Iris pigment epithelial cell (primary cell): ENCODE measurements at regions not wholly inside any gene's neighbourhood (a gene's known extent, or its start where the extent isn't known, plus 50 kb on each side); places are given as distances from the start of the nearest gene placed in this dataset.
A peak's percentile ranks its signal among the peaks of the same experiment; 100 is the strongest.
"Not testable (repeated sequence)": the region's sequence is repeated elsewhere in the genome, so short reads cannot be mapped to it uniquely, and the experiment has no call there.

Experiments used
- DNase-seq: peaks from one replicate; pipeline ENCODE4 v3.0.0-alpha.2; 2011; ENCODE audit warnings: low read depth

DNA sequence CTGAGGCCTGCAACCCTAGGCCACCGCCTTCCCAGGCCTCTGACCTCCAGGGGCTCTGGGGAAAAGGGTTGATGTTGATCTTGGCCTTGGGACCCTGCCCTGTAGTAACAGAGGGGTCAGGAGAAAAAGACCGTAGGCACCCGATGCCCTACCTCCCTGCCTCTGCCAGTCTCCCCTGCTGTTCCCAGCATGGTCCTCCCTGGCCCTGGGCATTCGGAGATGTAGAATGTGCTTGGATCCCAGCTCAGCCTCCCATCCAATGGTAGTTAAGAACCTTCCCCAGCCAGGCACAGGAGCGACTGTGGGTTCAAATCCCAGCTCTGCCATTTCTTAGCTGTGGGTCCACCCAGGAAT is 72.0 kb upstream of the TARDBP start:
- DNase-seq, result no peak

DNA sequence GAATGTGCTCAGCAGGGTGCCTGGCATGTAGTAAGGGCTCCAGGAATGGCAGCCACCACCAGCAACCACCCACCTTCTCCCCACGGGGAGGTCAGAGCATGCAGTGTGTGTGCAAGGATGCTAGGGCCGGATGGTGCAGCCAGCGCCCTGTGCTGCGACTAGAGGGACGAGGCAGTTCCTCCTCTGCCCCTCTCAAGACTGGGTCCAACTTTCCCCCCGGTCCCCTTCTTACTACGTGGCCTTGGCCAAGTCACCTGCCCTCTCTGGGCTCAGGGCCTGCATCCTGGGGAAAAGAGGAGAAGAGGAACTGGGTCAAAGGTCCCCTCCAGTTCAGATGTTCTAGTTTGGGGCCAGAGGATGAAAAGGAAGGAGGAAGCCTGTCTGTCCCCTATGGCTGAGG is 71.6 kb upstream of the TARDBP start:
- no peak for DNase-seq

DNA sequence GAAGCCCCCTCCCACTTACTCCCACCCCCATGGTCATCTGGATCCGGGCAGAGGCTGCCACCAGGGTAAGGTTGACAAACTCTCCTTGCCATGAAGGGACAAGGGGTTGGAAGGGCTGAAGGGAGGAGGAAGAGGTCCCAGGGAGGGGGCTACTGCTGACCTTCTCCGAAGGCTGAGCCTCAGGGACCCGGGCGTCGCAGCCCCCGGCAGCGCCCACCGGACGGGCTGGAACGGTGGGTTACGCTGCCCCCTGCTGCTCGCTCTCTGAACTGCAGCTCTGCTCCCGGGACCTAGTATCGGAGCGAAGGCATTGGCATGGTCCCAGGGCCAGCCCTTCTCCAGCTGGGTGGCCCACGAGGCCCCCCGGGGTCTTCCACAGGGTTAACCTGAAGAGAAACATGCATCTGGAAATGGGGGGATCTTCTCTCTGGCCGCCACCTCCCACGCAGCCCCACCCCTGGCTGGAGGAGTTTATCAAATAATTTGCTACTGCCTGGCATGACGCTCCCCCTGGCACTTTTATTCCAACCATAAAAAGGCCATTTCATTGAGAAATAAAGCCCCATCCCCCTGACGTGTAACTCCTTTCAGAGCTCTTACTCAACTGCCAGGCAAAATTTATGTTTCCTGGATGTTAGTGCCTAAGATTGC is 70.4 kb upstream of the TARDBP start:
- DNase-seq, result peak; percentile 6

DNA sequence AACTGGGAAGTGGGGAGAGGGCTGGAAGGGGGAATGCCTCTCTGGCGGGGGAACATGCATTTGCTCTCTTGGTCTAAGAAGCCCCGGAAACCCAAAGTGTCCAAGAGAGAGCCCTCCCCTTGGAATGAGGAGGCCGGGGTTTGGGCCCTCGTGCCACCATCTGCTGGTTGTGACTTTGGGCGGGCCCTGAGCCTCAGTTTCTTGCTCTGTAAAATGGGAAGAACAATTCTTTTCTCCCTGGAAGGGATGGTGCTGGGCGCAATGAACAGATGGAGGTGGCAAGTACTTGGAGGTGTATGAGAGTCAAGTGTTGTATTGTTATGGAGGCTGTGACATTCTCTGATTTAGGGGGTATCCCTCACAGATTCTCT is 69.9 kb upstream of the TARDBP start:
- DNase-seq, result no peak

DNA sequence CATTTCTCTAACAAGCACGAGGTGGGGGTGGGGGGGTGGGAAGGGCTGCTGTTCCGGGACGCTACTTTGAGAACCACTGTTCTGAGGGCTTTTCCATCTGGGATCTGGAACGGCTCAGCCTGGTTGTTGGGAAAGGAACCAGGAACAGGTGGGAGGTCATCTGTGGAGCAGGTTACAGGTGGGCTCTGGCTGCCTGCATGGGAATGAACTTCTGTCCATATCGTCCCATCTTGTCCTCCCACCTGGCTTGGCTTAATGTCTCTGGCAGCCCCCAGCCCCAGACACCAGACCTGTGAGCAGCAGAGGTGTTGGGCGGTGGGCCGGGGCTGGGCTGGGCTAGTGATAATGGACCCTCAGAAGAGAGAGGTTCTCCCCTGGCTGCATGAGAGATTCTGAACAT is 69.4 kb upstream of the TARDBP start:
- DNase-seq, result no peak

DNA sequence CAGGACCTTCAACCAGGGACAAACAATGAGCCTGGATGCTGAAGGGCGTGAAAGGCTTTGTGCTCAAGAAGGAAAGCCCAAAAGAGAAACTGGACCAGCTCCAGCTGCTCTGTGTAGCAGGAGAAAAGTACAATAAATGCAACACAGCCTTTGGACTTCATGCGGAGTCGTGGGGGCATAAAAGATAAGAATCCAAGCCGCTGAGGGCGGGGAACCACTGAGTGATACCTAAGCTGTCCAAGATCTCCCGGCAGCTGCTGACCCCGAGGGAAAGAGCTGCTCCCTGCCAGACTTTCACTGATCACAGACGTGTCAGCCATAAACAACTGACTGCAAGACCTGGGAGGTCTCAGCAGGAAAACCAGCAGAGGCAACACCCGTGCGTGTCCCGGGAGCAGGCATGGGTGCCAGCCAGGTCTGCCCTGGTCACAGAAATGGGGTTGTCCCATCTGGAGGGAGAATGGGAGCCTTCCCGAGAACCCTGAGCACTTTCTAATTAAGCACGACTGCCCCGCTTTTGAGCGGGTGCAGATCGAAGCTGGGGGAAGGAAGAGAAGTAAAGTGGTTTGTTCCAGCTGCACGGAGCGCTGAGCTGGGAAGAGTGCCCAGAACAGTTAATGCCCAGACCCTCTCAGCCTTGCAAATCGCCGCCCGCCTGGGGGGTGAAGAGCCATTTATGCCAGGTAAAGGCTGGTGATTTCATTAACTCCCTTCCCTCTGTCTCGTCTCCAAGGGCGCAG is 68.3 kb upstream of the TARDBP start:
- peak; percentile 29 for DNase-seq

DNA sequence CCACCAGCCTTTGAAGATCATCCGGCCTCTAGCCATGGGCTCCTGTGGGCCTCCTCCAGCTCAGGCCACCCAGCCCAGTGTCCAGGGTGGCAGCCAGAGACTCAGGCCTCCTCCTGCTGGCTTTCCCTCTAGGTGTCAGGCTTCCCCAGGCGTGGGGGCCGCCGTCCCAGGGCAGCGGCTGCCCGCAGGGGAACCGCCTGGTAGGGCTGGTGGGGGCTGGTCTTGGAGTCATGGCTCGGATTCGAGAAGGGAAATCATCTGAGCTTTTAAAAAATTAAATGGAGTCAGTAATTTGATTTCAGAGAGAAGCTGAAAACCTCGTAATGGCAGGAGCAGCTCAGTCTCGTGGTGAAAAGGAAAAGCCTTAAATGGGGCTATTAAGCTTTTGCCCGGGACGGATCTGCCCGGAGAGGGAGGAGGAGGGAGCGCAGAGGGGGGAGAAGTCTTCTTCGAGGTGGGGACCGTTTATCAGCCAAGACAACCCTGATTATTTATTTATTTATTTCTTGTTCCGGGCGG is 66.4 kb upstream of the TARDBP start:
- DNase-seq, result no peak

DNA sequence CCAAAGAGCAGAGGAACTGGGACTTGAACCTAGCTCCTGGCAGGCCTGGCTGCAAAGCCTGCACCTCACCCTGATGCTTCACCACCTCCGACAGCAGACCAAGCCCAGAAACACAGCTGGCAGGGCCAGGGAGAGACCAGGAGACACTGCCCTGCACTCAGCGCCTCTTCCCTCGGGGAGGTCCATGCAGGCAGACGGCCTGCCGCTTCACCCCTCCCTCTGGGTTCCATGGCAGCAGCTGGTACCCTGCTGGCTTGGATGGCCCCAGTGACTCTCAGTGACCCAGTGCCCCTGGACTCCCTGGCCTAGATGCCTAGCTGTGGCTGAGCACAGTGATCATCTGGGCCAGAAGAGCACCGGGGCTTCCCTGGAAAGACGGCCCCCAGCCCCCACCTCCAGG is 65.3 kb upstream of the TARDBP start:
- no peak for DNase-seq

DNA sequence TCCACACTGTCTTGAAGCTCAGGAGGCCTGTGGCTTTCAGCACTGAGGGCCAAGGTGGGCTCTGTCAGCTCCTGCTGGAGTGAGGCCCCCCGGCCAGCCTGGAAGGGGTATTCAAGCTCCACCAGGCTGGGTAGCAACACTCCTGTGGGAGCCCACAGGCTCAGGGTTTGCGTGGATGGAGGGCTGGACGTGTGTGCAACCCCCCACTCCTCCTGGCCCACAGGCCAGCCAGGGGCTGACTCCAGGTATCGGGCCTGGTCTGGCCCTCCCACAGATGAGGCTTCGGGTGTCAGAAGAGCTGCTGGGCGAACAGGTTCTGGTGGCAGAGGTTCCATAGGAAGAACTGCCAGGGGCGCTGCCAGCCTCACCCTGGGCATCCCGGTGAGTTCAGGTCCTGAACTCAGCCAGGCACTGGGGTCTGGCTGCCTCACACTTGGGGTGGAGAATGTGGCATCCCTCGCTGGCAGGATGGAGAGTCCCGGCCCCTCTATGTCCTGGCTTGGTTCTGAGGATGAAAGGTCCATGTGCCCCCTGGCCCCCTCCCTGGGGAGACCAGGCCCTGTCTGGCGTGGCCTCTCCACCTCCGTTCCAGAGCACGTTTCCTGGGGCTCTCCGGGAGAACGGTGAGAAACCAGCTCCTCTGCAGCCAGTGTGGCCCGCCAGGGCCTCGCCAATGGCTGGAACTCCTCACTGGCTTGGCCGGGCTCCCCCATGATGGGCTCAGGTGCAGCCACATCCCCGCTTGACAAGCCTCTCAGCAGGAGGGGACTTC is 64.6 kb upstream of the TARDBP start:
- no peak for DNase-seq

DNA sequence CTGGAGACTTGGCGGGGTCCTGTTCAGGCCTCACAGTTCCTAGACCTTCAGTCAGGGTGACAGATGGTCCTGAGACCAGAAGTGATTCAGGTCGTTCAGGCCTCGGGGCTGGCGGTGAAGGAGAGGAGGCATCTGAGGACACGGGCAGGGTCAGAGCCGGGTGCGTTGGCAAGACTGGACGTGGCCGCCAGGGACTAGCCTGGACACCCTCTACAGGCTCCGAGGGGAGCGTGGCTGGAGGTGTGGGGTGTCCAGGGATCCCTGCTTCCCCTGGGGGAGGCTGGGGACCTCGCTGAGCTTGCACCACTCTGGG is 64.0 kb upstream of the TARDBP start:
- no peak for DNase-seq

DNA sequence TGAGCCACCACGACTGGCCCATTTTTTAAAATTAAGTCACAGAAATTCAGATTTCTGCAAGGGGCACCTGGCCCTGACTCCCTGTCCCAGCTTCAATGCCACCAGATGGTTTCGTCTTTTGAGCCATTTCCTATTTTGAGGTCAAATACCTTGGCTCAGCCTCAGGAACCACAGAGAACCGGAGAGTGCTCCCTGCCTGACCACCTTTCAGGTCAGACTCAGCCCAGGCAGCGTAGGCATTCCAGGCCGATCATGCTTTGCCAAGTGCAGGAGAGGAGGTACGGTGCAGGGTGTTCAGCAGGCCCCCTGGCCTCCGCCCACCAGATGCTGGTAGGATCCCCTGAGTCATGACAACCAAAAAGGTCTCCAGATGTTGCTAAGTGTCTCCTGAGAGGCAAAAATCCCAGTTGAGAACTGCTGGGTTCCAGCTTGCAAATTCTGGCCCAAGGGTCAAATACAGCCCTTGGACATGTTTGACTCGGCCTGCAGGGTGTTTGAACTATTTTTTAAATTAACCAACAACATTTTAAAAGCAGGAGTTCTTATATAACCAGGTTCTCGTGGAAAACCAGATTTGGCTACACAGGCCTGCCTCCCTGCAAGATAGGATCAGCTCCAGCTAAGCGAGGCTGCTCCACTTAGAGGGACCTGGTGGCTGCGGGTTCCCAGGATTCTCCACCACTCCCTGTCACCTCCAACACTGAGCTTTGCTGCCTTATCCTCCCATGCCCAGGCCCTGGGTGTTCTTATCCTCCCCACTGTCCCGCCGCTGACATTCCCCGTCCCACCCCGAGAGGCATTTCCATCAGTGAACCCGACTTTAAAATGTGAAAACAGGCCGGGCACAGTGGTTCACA is 61.9 kb upstream of the TARDBP start:
- DNase-seq, result no peak

DNA sequence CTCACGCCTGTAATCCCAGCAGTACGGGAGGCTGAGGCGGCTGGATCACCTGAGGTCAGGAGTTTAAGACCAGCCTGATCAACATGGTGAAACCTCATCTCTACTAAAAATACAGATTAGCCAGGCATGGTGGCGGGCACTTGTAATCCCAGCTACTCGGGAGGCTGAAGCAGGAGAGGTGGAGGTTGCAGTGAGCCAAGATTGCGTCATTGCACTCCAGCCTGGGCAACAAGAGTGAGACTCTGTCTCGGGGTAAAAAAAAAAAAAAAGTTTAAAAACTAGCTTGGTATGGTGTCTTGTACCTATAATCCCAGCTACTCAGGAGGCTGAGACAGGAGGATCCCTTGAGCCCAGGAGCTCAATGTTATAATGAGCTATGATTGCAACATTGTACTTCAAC is 61.2 kb upstream of the TARDBP start:
- DNase-seq, result not testable (repeated sequence)

DNA sequence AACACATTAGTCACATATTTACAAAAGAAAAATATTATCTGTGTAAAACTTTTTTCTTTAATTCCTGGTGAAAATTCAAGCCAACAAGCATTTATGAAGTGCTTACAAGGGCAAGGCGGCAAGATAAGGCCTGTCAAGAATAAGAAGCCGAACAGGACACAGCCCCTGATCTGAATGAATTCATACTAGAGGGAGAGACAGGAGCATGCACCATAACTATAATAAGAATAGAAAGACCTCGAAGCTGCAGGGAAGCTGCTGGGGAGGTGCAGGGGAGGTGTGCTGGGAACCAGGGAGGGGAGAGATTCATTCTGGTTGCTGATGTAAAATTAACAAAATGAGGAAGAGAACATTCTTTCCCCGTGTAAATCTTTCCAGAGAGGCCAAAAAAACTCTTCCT is 60.5 kb upstream of the TARDBP start:
- DNase-seq, result no peak

DNA sequence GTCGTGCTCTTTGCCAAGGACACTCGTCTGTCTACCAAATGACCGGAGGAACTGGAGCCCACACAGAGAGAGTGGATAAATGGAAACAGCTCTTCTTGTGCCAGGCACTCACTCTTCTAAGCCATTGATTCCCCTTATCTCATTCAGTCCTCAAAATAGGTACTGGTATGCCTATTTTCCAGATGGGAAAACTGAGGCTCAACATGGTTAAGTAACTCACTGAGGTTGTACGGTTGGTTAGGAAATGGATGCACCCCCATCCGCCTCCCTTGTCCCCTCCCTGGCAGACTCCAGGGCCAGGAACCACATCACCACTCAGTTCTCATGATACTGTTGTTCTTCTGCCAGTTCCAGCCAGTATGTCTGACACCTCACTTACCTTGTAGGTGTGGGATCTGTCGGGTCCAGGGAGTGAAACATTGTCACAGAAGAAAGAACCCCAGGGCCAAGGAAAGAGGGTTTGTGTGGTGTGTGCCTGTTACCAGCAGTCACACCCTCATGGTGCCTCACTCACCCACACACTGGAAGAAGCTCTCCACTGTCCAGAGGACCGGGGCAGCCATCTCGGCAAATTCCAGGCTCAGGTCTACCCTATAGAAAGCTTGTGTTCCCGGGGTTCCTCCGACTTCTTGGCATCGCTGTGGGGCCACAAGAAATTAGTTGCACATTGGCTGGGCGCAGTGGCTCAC is 58.8 kb upstream of the TARDBP start:
- DNase-seq, result no peak

DNA sequence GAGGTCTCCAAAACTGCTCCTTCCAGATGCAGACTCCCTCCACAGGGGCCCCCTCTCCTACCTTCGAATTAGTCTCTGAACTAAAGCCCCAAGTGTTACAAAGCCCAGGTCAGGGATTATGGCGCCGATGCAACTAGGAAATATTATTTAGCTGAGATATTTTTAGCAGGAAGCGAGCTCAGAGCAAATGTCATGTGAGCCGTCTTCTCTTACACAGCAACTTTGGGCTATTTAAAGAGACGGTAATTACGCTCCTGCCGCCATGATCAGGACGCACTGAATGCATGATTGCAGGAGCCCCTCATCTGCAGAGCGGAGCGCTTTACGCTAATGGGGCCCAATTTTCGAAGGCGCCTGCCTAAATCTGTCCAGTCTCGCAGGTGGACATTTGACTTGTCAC is 55.3 kb upstream of the TARDBP start:
- no peak for DNase-seq

DNA sequence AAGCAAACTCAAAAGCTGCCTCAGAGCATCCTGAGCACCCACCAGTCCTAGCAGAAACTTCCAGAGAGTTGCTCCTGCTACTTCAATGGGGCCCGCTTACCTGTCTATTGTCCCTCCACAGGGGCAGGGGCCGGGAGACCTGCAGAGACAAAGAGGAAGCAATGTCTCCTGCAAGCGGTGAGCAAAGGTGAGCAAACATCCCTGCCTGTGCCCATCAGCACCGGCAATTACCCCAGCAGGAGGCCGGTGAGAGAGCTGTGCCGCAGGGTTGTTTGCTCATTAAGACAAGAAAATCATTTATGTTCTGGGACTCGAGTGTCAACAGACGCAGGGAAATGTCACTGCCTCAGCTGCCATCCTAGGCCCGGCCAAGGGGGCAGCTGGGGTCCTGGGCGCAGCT is 53.8 kb upstream of the TARDBP start:
- DNase-seq, result no peak

DNA sequence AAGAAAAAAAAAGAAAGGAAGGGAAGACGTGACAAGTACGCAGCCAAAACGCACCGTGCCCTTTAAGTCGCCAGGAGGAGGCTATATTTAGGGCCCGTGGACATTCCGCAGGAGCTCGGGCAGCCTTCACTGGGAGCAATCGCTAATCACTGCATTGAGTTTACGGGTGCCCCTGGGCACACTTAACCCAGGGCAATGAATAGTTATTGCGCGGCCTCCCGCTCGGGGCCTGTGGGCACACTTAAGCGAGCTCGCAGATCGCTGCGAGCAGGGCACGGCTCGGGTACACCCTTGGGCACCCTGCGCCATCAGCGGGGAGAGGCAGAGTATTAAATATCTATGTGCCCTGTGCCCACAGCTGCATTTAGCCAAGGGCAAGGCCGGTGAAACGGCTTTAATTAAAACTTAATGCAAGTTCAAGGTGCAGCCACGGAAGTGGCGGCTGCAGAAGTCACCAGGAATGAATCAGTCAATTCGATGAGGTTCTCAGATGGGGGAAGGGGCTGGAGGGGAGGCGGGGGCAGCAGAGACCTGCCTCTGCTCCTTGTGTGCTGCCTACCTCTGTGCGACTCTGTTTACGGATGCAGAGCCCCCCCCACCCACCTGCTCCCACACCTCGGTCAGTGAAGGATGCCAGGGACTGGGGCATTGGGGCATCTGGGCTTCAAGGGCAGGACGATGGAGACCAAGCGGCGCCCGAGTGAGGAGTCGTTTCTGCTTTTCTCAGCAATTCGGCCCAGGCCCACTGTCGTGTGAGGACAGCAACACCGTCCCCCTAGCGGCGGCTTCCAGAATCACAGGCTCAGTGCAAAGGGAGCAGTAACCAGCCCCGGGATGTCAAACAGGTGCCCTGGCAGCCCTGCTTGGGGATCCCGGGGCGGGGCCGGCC is 51.8 kb upstream of the TARDBP start:
- peak; percentile 60 for DNase-seq

DNA sequence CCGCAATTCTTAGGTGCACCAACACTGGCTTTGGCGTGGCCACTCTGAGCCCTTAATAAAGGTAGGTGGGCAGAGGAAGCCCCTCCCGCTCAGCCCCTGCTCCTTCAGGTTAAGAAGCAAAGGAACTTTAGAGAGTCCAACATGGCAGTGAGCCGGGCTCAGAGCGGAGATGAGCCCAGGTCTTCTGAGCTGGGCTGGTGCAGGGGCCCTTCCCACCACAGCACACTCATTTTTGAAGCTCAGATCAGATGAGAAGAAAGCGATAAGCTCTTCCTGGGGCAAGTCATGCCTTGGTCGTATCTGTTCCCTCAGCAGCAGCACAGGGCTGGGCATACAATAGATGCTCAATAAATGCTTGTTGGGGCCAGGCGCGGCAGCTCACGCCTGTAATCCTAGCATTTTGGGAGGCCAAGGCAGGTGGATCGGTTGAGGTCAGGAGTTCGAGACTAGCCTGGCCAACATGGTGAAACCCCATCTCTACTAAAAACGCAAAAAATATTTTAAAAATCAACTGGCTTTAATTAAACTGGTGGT is 51.1 kb upstream of the TARDBP start:
- DNase-seq, result no peak

DNA sequence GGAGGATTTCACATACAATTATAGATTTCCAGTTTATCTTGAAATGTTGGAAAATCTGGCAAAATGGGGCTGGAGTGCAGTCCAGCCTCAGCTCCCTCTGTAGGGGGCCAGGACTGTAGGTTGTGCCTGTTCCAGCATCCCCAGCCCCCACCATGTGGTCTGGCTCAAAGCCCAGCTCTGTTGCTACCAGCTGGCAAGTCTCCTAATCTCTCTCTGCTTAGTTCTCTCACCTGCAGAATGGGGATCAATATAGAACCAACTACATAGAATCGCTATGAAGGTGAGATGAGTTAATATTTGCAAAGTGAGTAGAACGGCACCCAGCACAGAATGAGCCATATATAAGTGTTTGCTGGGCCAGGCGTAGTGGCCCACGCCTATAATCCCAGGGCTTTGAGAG is 50.0 kb upstream of the TARDBP start:
- peak; percentile 20 for DNase-seq
